K562 (cell line): ENCODE measurements at regions not wholly inside any gene's neighbourhood (a gene's known extent, or its start where the extent isn't known, plus 50 kb on each side); places are given as distances from the start of the nearest gene placed in this dataset.

ENCODE experiments used
- ATAC-seq: fragments of 200-7000 bp; cut with Tn5 transposase; 3 replicates; pipeline ENCODE4 v1.9.1; 2020; ENCODE audit warnings: moderate library complexity
- BruUV-seq: library from RNA; stranded (reverse); fragments of 400-500 nt; replicated peaks from 2 replicates; lab custom pipeline; 2021; lab: Mats Ljungman, UMichigan
- CTCF ChIA-PET: fragments of 300-600 bp; formaldehyde crosslinking; extraction: SDS; loops from one replicate; lab custom pipeline; 2021; ENCODE audit warnings: low intra/inter-chr PET ratio; lab: Yijun Ruan, JAX
- POLR2A ChIA-PET: fragments of 300-600, 350-650 bp; sonication (Branson Sonifier 250); formaldehyde crosslinking; extraction: SDS; loops from one replicate; lab custom pipeline; 2021; ENCODE audit warnings: antibody characterized with exemption, inconsistent platforms; lab: Yijun Ruan, JAX
- DNase-seq, 4 experiments: peaks; one replicate each; pipeline versions ENCODE4 v3.0.0 to v3.0.0-alpha.2; 2011 to 2018; ENCODE audit warnings: low spot score in 3 of 4, mixed read lengths in 3 of 4; ENCODE audit errors: extremely low read depth in 1 of 4
- FAIRE-seq: peaks from 2 replicates; lab custom pipeline; 2011; peaks lifted over from hg19 to GRCh38; lab: Jason Lieb, UNC
- H2AFZ ChIP-seq: 2 replicates; pipeline ENCODE4 v1.6.0; 2011; ENCODE audit warnings: low read depth, low read length, control low read depth, inconsistent platforms
- H3K27ac ChIP-seq: fragments of 200-600 bp; 3 replicates; pipeline ENCODE4 v1.8.0; 2011; ENCODE audit warnings: low read depth, mild to moderate bottlenecking, control low read depth, inconsistent platforms, low read length, moderate library complexity, mixed read lengths; ENCODE audit errors: extremely low read depth
- H3K27me3 ChIP-seq, 2 experiments: fragments of 300-600 bp in 1 of 2; 2 replicates in 1 of 2; 3 replicates in 1 of 2; pipeline versions ENCODE4 v1.6.0 to v1.8.0; 2011; ENCODE audit warnings: inconsistent platforms in 2 of 2, low read length in 2 of 2, mild to moderate bottlenecking in 1 of 2, mixed read lengths in 1 of 2, moderate library complexity in 1 of 2; ENCODE audit not compliant: control insufficient read depth in 2 of 2, insufficient read depth in 2 of 2
- H3K36me3 ChIP-seq: fragments of 300-600 bp; 3 replicates; pipeline ENCODE4 v1.8.0; 2011; ENCODE audit warnings: mild to moderate bottlenecking, low read length, inconsistent platforms; ENCODE audit not compliant: control insufficient read depth, insufficient read depth
- H3K4me1 ChIP-seq, 2 experiments: fragments of 200-600 bp in 1 of 2; replicated peaks in 1 of 2; 2 replicates in 1 of 2; 3 replicates in 1 of 2; pipeline versions ENCODE4 v1.5.1 to v1.8.0; 2011; ENCODE audit warnings: inconsistent platforms in 2 of 2, low read length in 2 of 2, mild to moderate bottlenecking in 1 of 2, mixed read lengths in 1 of 2, moderate library complexity in 1 of 2; ENCODE audit not compliant: control insufficient read depth in 2 of 2, insufficient read depth in 2 of 2
- H3K4me2 ChIP-seq: 2 replicates; pipeline ENCODE4 v1.6.1; 2011; ENCODE audit warnings: low read length, control low read depth, inconsistent platforms, mixed read lengths; ENCODE audit not compliant: insufficient read depth
- H3K4me3 ChIP-seq: fragments of 200-600 bp; sonication (generic), shearing (Covaris generic); 2 replicates; pipeline ENCODE4 v1.5.1; 2016; ENCODE audit warnings: control low read depth, inconsistent platforms
- H3K79me2 ChIP-seq: fragments of 200-600 bp; 3 replicates; pipeline ENCODE4 v1.8.0; 2011; ENCODE audit warnings: low read length, inconsistent platforms; ENCODE audit not compliant: control insufficient read depth, insufficient read depth
- H3K9ac ChIP-seq, 2 experiments: 2 replicates each; pipeline versions ENCODE4 v1.6.0 to v1.6.1; 2011; ENCODE audit warnings: low read depth in 2 of 2, low read length in 2 of 2, control low read depth in 1 of 2, inconsistent platforms in 1 of 2, mild to moderate bottlenecking in 1 of 2, mixed read lengths in 1 of 2; ENCODE audit not compliant: insufficient read depth in 1 of 2
- H3K9me1 ChIP-seq: one replicate; pipeline ENCODE4 v1.6.0; 2011; ENCODE audit warnings: inconsistent platforms, mild to moderate bottlenecking, low read length, moderate library complexity; ENCODE audit not compliant: control insufficient read depth, insufficient read depth
- H3K9me3 ChIP-seq: replicated peaks from 2 replicates; pipeline ENCODE4 v1.5.1; 2011; ENCODE audit warnings: low read depth, low read length, inconsistent platforms; ENCODE audit not compliant: control insufficient read depth, insufficient read depth
- H4K20me1 ChIP-seq: replicated peaks from 2 replicates; pipeline ENCODE4 v1.6.1; 2011; ENCODE audit warnings: low read length, inconsistent platforms, mixed read lengths; ENCODE audit not compliant: control insufficient read depth, insufficient read depth
- FOXJ3 ChIP-seq: sonication (generic); formaldehyde crosslinking; IDR thresholded peaks from 2 replicates; pipeline ENCODE4 v1.4.0; 2020; ENCODE audit warnings: mild to moderate bottlenecking, missing genetic modification reagents
- KDM5B ChIP-seq: fragments of 200-600 bp; sonication (generic); IDR thresholded peaks from 2 replicates; pipeline ENCODE4 v1.6.1; 2012; ENCODE audit warnings: low read depth, mild to moderate bottlenecking, moderate library complexity, low read length, control low read depth, inconsistent platforms; ENCODE audit not compliant: insufficient replicate concordance
- KLF16 ChIP-seq: IDR thresholded peaks from 2 replicates; pipeline ENCODE4 v1.6.1; 2016; ENCODE audit warnings: antibody characterized with exemption
- PHF21A ChIP-seq: fragments of 450-650 bp; IDR thresholded peaks from 2 replicates; pipeline ENCODE4 v1.6.1; 2017; ENCODE audit warnings: low read depth, borderline replicate concordance
- SRF ChIP-seq, 2 experiments: fragments of 250-450, 450-650 bp in 1 of 2; sonication (Bioruptor Pico) in 1 of 2; sonication (generic) in 1 of 2; formaldehyde crosslinking; IDR thresholded peaks; 2 replicates each; pipeline versions ENCODE4 v1.5.0 to v1.5.1; 2020 to 2022; ENCODE audit warnings: mild to moderate bottlenecking in 1 of 2, missing genetic modification reagents in 1 of 2
- WGBS: fragments of 100-300 bp; shearing (Covaris generic); methylation state at CpG from one replicate; pipeline ENCODE4 v1.1.6; 2016; ENCODE audit warnings: low coverage, mixed read lengths; ENCODE audit not compliant: insufficient coverage; ENCODE audit errors: missing lambda C conversion rate; 5-methylcytosine and 5-hydroxymethylcytosine counted together
- in situ Hi-C: fragments of 300-500 bp; cut with MboI; formaldehyde crosslinking; loops from 4 replicates; pipeline ENCODE4 v1.15.0; 2018; ENCODE audit warnings: inconsistent platforms, mixed read lengths
- intact Hi-C: fragments of 100-400 bp; cut with micrococcal nuclease; formaldehyde crosslinking; loops from 2 replicates; pipeline ENCODE4 v1.14.2; 2022
- TF ChIP-seq, protein P1 (sequence below), 2 experiments: fragments of 450-650 bp; IDR thresholded peaks; 2 replicates each; pipeline ENCODE4 v1.6.1; 2018; ENCODE audit warnings: mild to moderate bottlenecking in 2 of 2, low read depth in 1 of 2; ENCODE audit not compliant: partially characterized antibody in 2 of 2
- TF ChIP-seq, protein P2 (sequence below): fragments of 450-650 bp; IDR thresholded peaks from 2 replicates; pipeline ENCODE4 v1.6.1; 2018; ENCODE audit warnings: mild to moderate bottlenecking, low read depth; ENCODE audit not compliant: partially characterized antibody

DNA sequence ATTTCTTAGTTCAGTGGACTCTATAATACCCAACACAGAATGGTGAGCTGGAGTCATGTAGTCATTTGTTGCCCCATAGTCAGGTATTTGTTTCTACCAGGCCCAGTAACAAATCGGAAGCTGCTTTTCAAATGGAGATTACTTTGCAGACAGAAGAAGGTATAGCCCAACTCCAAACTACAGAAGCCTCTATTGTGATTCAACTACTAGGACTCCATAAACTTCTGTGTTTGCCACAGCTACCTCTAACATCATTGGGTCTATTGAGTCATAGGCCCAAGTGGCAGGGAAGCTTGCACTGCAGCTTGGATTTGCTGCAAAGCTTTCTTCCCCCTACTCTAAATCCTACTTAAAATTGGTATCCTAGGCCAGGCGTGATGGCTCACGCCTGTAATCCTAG is 148.8 kb upstream of the STK26 start:
- no peaks in the 10 kb centered on the region for H3K9me1 ChIP-seq
- no peaks in the 10 kb centered on the region for H3K9me3 ChIP-seq
- H3K27ac ChIP-seq, result no peak overlapping the region
- in situ Hi-C loops (no loop called here), intact Hi-C loops (no loop called here)
- ATAC-seq, result no peak
- CTCF ChIA-PET, result no interaction called here
- H3K9ac ChIP-seq, result no peak overlapping the region
- no peak for DNase-seq
- H2AFZ ChIP-seq, result no peak overlapping the region
- BruUV-seq, result no TSS peak
- H3K27me3 ChIP-seq, result no peaks in the 10 kb centered on the region
- H3K4me3 ChIP-seq, result no peak overlapping the region
- TF ChIP-seq KLF16 (no peak), PHF21A (no peak), KDM5B (no peak), SRF (CRISPR knock-in tag; IDR thresholded peaks at IDR 0.05) (no peak), FOXJ3 (CRISPR knock-in tag) (no peak)
- TF ChIP-seq, protein P1, sequence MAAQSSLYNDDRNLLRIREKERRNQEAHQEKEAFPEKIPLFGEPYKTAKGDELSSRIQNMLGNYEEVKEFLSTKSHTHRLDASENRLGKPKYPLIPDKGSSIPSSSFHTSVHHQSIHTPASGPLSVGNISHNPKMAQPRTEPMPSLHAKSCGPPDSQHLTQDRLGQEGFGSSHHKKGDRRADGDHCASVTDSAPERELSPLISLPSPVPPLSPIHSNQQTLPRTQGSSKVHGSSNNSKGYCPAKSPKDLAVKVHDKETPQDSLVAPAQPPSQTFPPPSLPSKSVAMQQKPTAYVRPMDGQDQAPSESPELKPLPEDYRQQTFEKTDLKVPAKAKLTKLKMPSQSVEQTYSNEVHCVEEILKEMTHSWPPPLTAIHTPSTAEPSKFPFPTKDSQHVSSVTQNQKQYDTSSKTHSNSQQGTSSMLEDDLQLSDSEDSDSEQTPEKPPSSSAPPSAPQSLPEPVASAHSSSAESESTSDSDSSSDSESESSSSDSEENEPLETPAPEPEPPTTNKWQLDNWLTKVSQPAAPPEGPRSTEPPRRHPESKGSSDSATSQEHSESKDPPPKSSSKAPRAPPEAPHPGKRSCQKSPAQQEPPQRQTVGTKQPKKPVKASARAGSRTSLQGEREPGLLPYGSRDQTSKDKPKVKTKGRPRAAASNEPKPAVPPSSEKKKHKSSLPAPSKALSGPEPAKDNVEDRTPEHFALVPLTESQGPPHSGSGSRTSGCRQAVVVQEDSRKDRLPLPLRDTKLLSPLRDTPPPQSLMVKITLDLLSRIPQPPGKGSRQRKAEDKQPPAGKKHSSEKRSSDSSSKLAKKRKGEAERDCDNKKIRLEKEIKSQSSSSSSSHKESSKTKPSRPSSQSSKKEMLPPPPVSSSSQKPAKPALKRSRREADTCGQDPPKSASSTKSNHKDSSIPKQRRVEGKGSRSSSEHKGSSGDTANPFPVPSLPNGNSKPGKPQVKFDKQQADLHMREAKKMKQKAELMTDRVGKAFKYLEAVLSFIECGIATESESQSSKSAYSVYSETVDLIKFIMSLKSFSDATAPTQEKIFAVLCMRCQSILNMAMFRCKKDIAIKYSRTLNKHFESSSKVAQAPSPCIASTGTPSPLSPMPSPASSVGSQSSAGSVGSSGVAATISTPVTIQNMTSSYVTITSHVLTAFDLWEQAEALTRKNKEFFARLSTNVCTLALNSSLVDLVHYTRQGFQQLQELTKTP (IDR thresholded peaks at IDR 0.05; ENCODE audit: low read depth in 1 of 2, partially characterized antibody in 2 of 2), result no peak
- TF ChIP-seq, protein P2, sequence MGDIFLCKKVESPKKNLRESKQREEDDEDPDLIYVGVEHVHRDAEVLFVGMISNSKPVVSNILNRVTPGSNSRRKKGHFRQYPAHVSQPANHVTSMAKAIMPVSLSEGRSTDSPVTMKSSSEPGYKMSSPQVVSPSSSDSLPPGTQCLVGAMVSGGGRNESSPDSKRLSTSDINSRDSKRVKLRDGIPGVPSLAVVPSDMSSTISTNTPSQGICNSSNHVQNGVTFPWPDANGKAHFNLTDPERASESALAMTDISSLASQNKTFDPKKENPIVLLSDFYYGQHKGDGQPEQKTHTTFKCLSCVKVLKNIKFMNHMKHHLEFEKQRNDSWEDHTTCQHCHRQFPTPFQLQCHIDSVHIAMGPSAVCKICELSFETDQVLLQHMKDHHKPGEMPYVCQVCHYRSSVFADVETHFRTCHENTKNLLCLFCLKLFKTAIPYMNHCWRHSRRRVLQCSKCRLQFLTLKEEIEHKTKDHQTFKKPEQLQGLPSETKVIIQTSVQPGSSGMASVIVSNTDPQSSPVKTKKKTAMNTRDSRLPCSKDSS, result no peak
- TF ChIP-seq, all 486 proteins: peak for 0
- 67% methylated on average over 2 of the region's 3 CpGs for WGBS
- no peaks in the 10 kb centered on the region for H3K4me1 ChIP-seq
- H3K79me2 ChIP-seq, result no peaks in the 10 kb centered on the region
- FAIRE-seq, result no peak
- POLR2A ChIA-PET, result no interaction called here
- H3K36me3 ChIP-seq, result no peaks in the 10 kb centered on the region
- no peaks in the 10 kb centered on the region for H4K20me1 ChIP-seq
- H3K4me2 ChIP-seq, result no peak overlapping the region
